ENCODE measurements at regions not wholly inside any gene's neighbourhood (a gene's known extent, or its start where the extent isn't known, plus 50 kb on each side); places are given as distances from the start of the nearest gene placed in this dataset.

DNA sequence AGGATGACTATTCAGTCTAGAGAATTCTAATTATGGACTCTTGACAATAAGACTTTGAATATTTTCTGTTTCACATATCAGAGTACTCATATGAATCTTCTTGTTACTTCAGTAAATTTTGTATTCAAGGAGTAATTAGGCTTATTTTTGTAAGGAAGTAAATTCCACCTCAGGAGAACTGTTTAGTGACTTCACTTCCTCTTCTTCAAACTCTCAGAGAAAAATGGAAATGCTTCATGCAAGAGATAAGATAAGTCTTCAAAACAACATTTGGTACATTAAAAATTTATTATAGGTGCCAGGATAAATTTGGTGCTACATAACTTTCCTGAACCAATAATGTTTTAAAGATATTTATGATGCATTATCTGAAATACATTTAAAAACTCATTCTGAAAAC is 1421.9 kb downstream of the PCDH7 start (continued):
- TF ChIP-seq, protein P1, sequence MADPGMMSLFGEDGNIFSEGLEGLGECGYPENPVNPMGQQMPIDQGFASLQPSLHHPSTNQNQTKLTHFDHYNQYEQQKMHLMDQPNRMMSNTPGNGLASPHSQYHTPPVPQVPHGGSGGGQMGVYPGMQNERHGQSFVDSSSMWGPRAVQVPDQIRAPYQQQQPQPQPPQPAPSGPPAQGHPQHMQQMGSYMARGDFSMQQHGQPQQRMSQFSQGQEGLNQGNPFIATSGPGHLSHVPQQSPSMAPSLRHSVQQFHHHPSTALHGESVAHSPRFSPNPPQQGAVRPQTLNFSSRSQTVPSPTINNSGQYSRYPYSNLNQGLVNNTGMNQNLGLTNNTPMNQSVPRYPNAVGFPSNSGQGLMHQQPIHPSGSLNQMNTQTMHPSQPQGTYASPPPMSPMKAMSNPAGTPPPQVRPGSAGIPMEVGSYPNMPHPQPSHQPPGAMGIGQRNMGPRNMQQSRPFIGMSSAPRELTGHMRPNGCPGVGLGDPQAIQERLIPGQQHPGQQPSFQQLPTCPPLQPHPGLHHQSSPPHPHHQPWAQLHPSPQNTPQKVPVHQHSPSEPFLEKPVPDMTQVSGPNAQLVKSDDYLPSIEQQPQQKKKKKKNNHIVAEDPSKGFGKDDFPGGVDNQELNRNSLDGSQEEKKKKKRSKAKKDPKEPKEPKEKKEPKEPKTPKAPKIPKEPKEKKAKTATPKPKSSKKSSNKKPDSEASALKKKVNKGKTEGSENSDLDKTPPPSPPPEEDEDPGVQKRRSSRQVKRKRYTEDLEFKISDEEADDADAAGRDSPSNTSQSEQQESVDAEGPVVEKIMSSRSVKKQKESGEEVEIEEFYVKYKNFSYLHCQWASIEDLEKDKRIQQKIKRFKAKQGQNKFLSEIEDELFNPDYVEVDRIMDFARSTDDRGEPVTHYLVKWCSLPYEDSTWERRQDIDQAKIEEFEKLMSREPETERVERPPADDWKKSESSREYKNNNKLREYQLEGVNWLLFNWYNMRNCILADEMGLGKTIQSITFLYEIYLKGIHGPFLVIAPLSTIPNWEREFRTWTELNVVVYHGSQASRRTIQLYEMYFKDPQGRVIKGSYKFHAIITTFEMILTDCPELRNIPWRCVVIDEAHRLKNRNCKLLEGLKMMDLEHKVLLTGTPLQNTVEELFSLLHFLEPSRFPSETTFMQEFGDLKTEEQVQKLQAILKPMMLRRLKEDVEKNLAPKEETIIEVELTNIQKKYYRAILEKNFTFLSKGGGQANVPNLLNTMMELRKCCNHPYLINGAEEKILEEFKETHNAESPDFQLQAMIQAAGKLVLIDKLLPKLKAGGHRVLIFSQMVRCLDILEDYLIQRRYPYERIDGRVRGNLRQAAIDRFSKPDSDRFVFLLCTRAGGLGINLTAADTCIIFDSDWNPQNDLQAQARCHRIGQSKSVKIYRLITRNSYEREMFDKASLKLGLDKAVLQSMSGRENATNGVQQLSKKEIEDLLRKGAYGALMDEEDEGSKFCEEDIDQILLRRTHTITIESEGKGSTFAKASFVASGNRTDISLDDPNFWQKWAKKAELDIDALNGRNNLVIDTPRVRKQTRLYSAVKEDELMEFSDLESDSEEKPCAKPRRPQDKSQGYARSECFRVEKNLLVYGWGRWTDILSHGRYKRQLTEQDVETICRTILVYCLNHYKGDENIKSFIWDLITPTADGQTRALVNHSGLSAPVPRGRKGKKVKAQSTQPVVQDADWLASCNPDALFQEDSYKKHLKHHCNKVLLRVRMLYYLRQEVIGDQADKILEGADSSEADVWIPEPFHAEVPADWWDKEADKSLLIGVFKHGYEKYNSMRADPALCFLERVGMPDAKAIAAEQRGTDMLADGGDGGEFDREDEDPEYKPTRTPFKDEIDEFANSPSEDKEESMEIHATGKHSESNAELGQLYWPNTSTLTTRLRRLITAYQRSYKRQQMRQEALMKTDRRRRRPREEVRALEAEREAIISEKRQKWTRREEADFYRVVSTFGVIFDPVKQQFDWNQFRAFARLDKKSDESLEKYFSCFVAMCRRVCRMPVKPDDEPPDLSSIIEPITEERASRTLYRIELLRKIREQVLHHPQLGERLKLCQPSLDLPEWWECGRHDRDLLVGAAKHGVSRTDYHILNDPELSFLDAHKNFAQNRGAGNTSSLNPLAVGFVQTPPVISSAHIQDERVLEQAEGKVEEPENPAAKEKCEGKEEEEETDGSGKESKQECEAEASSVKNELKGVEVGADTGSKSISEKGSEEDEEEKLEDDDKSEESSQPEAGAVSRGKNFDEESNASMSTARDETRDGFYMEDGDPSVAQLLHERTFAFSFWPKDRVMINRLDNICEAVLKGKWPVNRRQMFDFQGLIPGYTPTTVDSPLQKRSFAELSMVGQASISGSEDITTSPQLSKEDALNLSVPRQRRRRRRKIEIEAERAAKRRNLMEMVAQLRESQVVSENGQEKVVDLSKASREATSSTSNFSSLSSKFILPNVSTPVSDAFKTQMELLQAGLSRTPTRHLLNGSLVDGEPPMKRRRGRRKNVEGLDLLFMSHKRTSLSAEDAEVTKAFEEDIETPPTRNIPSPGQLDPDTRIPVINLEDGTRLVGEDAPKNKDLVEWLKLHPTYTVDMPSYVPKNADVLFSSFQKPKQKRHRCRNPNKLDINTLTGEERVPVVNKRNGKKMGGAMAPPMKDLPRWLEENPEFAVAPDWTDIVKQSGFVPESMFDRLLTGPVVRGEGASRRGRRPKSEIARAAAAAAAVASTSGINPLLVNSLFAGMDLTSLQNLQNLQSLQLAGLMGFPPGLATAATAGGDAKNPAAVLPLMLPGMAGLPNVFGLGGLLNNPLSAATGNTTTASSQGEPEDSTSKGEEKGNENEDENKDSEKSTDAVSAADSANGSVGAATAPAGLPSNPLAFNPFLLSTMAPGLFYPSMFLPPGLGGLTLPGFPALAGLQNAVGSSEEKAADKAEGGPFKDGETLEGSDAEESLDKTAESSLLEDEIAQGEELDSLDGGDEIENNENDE (IDR thresholded peaks at IDR 0.05; ENCODE audit: insufficient replicate concordance, low read length): no peak
- TF ChIP-seq RAD21 (IDR thresholded peaks at IDR 0.05 in 1 of 2, conservative IDR thresholded peaks at IDR 0.05 in 1 of 2; ENCODE audit: low read depth in 2 of 2, low read length in 2 of 2) (no peak), SP4 (IDR thresholded peaks at IDR 0.05; ENCODE audit: low read length) (no peak), SAP30 (IDR thresholded peaks at IDR 0.05; ENCODE audit: insufficient read depth, insufficient replicate concordance, low read length) (no peak), GABPA (IDR thresholded peaks at IDR 0.05; ENCODE audit: borderline replicate concordance, insufficient read depth, low read length) (no peak)
